ENCODE measurements at regions not wholly inside any gene's neighbourhood (a gene's known extent, or its start where the extent isn't known, plus 50 kb on each side); places are given as distances from the start of the nearest gene placed in this dataset.

GRCh38 chr12:24750263-24750662 is 198.6 kb downstream of the BCAT1 start:
- H3K4me3 ChIP-seq (ENCODE audit: insufficient read depth, low read depth, low read length), result no peak overlapping the region
- H3K4ac ChIP-seq (ENCODE audit: low read depth, low read length), result peak overlapping the region; percentile 49
- H3K18ac ChIP-seq (ENCODE audit: low read depth, low read length), result no peak overlapping the region
- H3K9me1 ChIP-seq (ENCODE audit: insufficient read depth, low read length), result peaks cover 6% of the 10 kb centered on the region; the same call in 1 of the 2 replicates
- H2BK15ac ChIP-seq (ENCODE audit: low read depth, low read length), result peak overlapping the region; percentile 26; the same call in 1 of the 3 replicates
- no peak overlapping the region for H4K5ac ChIP-seq (ENCODE audit: low read depth, low read length)
- ChIA-PET CTCF (interaction anchor here (0.7 kb wide), 1 partner anchor 68 kb away, joined by 3 read pairs; no protein-coding TSS in a partner anchor), POLR2A (ENCODE audit: unreplicated experiment) (no interaction called here)
- no peaks in the 10 kb centered on the region for H3K36me3 ChIP-seq (ENCODE audit: control insufficient read depth, insufficient read depth, low read length)
- H2BK20ac ChIP-seq (ENCODE audit: low read depth, low read length), result peak overlapping the region; percentile 71
- H3K27ac ChIP-seq (ENCODE audit: insufficient read depth, low read length), result no peak overlapping the region
- no peak overlapping the region for H4K8ac ChIP-seq (ENCODE audit: low read depth in 2 of 2, low read length in 2 of 2)
- dilution Hi-C loops (cut with HindIII; ENCODE audit: low sequenced_read_pairs, unreplicated experiment), result no loop called here
- H2AK9ac ChIP-seq (replicated peaks; ENCODE audit: low read depth, low read length, poor library complexity), result no peak overlapping the region
- no peaks in the 10 kb centered on the region for H3K27me3 ChIP-seq (ENCODE audit: control insufficient read depth, insufficient read depth, low read length)
- H3K79me1 ChIP-seq (ENCODE audit: low read depth in 1 of 2, low read length in 2 of 2), result no peaks in the 10 kb centered on the region
- WGBS, 2 experiments (ENCODE audit: extremely low coverage in 2 of 2, insufficient read length in 1 of 2), result no CpG with 5 or more reads among the region's 3 CpGs
- BruUV-seq (replicated peaks), result no TSS peak
- no peak overlapping the region for H3K23ac ChIP-seq (ENCODE audit: low read depth, low read length)
- no peak overlapping the region for H3K56ac ChIP-seq (ENCODE audit: extremely low read depth, insufficient read depth, low read length)
- H3K4me2 ChIP-seq (ENCODE audit: low read depth, low read length), result no peak overlapping the region
- H3K9ac ChIP-seq (ENCODE audit: low read depth, low read length), result no peak overlapping the region
- peak overlapping the region; percentile 44 for H3K14ac ChIP-seq (replicated peaks; ENCODE audit: low read depth, low read length)
- no peaks in the 10 kb centered on the region for H4K20me1 ChIP-seq (ENCODE audit: insufficient read depth, low read length)
- peaks cover 10% of the 10 kb centered on the region; the same call in 1 of the 2 replicates for H3K4me1 ChIP-seq (ENCODE audit: control insufficient read depth, insufficient read depth, low read length)
- TF ChIP-seq BHLHE40 (IDR thresholded peaks at IDR 0.05; ENCODE audit: low read depth, low read length) (no peak), ELK1 (IDR thresholded peaks at IDR 0.05; ENCODE audit: borderline replicate concordance, low read depth, low read length) (no peak), CEBPB (IDR thresholded peaks at IDR 0.05; ENCODE audit: low read depth, low read length) (no peak), RCOR1 (IDR thresholded peaks at IDR 0.05; ENCODE audit: insufficient replicate concordance, low read length) (no peak)
- no peak for ATAC-seq (ENCODE audit: low read depth)
- H3K9me3 ChIP-seq (ENCODE audit: control insufficient read depth, insufficient read depth, low read length), result no peaks in the 10 kb centered on the region
- H2AFZ ChIP-seq (replicated peaks; ENCODE audit: low read length, poor library complexity), result no peak overlapping the region
- no peak overlapping the region for H4K91ac ChIP-seq (ENCODE audit: insufficient read depth, low read depth, low read length)
- no peak overlapping the region for H2BK120ac ChIP-seq (ENCODE audit: low read depth, low read length)
- no peak overlapping the region for H2BK5ac ChIP-seq (ENCODE audit: low read depth, low read length, poor library complexity, severe bottlenecking)
- DNase-seq, result no peak
- intact Hi-C loops (cut with micrococcal nuclease), result no loop called here
- in situ Hi-C loops (cut with MboI; ENCODE audit: low sequenced_read_pairs), result no loop called here
- peak overlapping the region; percentile 72; the same call in 1 of the 2 replicates for H2AK5ac ChIP-seq (ENCODE audit: low read depth, low read length)

Measured in IMR-90 (cell line).